Naive thymus-derived CD4-positive, alpha-beta T cell (primary cell): ENCODE measurements at regions not wholly inside any gene's neighbourhood (a gene's known extent, or its start where the extent isn't known, plus 50 kb on each side); places are given as distances from the start of the nearest gene placed in this dataset.

ENCODE experiments used
- ATAC-seq: fragments of 150-1000 bp; cut with Tn5 transposase; 2 replicates; pipeline ENCODE4 v1.10.0; 2021; ENCODE audit warnings: mild to moderate bottlenecking, moderate library complexity
- CTCF ChIA-PET: fragments of 350-600 bp; sonication (Branson Sonifier 250); formaldehyde crosslinking; loops from one replicate; lab custom pipeline; 2021; ENCODE audit warnings: antibody characterized with exemption; lab: Charles Lee
- POLR2A ChIA-PET: fragments of 350-600 bp; sonication (Branson Sonifier 250); formaldehyde crosslinking; loops from one replicate; lab custom pipeline; 2021; ENCODE audit warnings: antibody characterized with exemption, inconsistent platforms; lab: Charles Lee
- DNase-seq, 9 donors: peaks; one replicate each; pipeline versions ENCODE4 v3.0.0 to v3.0.0-alpha.2; 2020 to 2022; ENCODE audit warnings: mixed read lengths in 1 of 9
- H3K27ac ChIP-seq: one replicate; pipeline ENCODE4 v1.7.0; 2013; ENCODE audit warnings: mild to moderate bottlenecking, low read depth, low read length, moderate library complexity
- H3K27me3 ChIP-seq, 2 donors: one replicate each; pipeline ENCODE4 v1.7.0; 2013; ENCODE audit warnings: low read length in 2 of 2, mild to moderate bottlenecking in 2 of 2, moderate library complexity in 2 of 2; ENCODE audit not compliant: control insufficient read depth in 2 of 2, insufficient read depth in 2 of 2
- H3K36me3 ChIP-seq, 3 experiments: 1 replicate in 2 of 3; 2 replicates in 1 of 3; pipeline ENCODE4 v1.7.0; 2013; ENCODE audit warnings: low read length in 3 of 3, mild to moderate bottlenecking in 3 of 3, moderate library complexity in 1 of 3; ENCODE audit not compliant: insufficient read depth in 3 of 3, control insufficient read depth in 2 of 3
- H3K4me1 ChIP-seq, 2 donors: one replicate each; pipeline ENCODE4 v1.7.0; 2013; ENCODE audit warnings: low read length in 2 of 2, mild to moderate bottlenecking in 2 of 2, moderate library complexity in 1 of 2; ENCODE audit not compliant: control insufficient read depth in 2 of 2, insufficient read depth in 2 of 2
- H3K4me3 ChIP-seq: 2 replicates; pipeline ENCODE4 v1.7.0; 2013; ENCODE audit warnings: mild to moderate bottlenecking, low read length
- H3K9me3 ChIP-seq, 3 experiments: 1 replicate in 2 of 3; 2 replicates in 1 of 3; pipeline ENCODE4 v1.7.0; 2013; ENCODE audit warnings: low read length in 3 of 3; ENCODE audit not compliant: control insufficient read depth in 2 of 3
- H3K27ac Mint-ChIP-seq, 9 donors: one replicate each; pipeline ENCODE4 v1.8.0; 2020 to 2022; ENCODE audit warnings: mixed read lengths in 9 of 9, mild to moderate bottlenecking in 8 of 9, moderate library complexity in 5 of 9, inconsistent platforms in 2 of 9
- H3K27me3 Mint-ChIP-seq, 5 donors: one replicate each; pipeline ENCODE4 v1.8.0; 2021 to 2022; ENCODE audit warnings: mixed read lengths in 5 of 5, mild to moderate bottlenecking in 1 of 5
- H3K36me3 Mint-ChIP-seq, 5 donors: one replicate each; pipeline ENCODE4 v1.8.0; 2020 to 2022; ENCODE audit warnings: mixed read lengths in 5 of 5, mild to moderate bottlenecking in 3 of 5, inconsistent platforms in 1 of 5
- H3K4me1 Mint-ChIP-seq, 7 donors: one replicate each; pipeline ENCODE4 v1.8.0; 2020 to 2022; ENCODE audit warnings: mixed read lengths in 7 of 7, mild to moderate bottlenecking in 3 of 7, inconsistent platforms in 1 of 7
- H3K4me3 Mint-ChIP-seq, 10 donors: one replicate each; pipeline ENCODE4 v1.8.0; 2020 to 2022; ENCODE audit warnings: mild to moderate bottlenecking in 10 of 10, mixed read lengths in 10 of 10, moderate library complexity in 6 of 10, inconsistent platforms in 2 of 10
- H3K9me3 Mint-ChIP-seq, 11 donors: one replicate each; pipeline ENCODE4 v1.8.0; 2020 to 2022; ENCODE audit warnings: mixed read lengths in 11 of 11, mild to moderate bottlenecking in 4 of 11, inconsistent platforms in 1 of 11, moderate library complexity in 1 of 11
- intact Hi-C, 2 donors: fragments of 100-400 bp; cut with micrococcal nuclease; formaldehyde crosslinking; loops; one replicate each; pipeline ENCODE4 v1.15.1; 2023

DNA sequence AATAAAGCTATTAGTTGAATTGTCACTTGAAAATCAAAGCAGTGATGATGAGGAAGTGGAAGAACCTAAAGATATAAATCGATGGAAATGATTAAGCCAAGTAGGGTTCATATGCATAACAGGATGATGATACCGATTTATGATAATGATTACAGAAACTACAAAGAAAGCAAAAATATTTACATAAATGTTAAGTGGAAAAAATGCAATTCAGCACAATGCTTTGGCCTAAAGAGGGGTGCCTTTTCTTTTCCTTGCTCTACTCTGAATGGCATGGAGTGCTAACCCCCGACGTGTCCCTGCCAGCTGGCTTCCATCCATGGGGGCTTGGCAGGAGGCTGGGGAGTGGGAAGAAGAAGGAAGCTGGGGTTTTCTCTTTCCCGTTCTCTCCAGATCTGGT lies 240.3 kb downstream of the GATA3 start:
- Histone ChIP-seq H3K9me3 (no peaks in the 10 kb centered on the region), H3K4me1 (no peaks in the 10 kb centered on the region), H3K27ac (no peak overlapping the region), H3K27me3 (no peaks in the 10 kb centered on the region), H3K4me3 (no peak overlapping the region), H3K36me3 (no peaks in the 10 kb centered on the region)
- ChIA-PET POLR2A (no interaction called here), CTCF (no interaction called here)
- intact Hi-C loops, result no loop called here
- no peak for ATAC-seq
- no peak for DNase-seq
- H3K36me3 Mint-ChIP-seq, result peaks cover 0 to 2% (median 0%) of the 10 kb centered on the region in 5 donors
- no peaks in the 10 kb centered on the region for H3K9me3 Mint-ChIP-seq
- H3K4me1 Mint-ChIP-seq, result peaks cover 0 to 10% (median 0%) of the 10 kb centered on the region in 7 donors
- no peak overlapping the region for H3K4me3 Mint-ChIP-seq
- H3K27me3 Mint-ChIP-seq, result peaks cover 0 to 35% (median 4%) of the 10 kb centered on the region in 5 donors
- no peak overlapping the region for H3K27ac Mint-ChIP-seq

GRCh38 chr10:8295311-8295710 lies 240.8 kb downstream of the GATA3 start:
- no peaks in the 10 kb centered on the region for H3K9me3 ChIP-seq
- Mint-ChIP-seq H3K27me3 (peaks cover 0 to 33% (median 4%) of the 10 kb centered on the region in 5 donors), H3K27ac (no peak overlapping the region), H3K4me3 (no peak overlapping the region), H3K4me1 (peaks cover 0 to 10% (median 0%) of the 10 kb centered on the region in 7 donors), H3K36me3 (peaks cover 0 to 2% (median 0%) of the 10 kb centered on the region in 5 donors), H3K9me3 (no peaks in the 10 kb centered on the region)
- ATAC-seq (no peak), DNase-seq (no peak)
- no peak overlapping the region for H3K27ac ChIP-seq
- CTCF ChIA-PET, result no interaction called here
- no peak overlapping the region for H3K4me3 ChIP-seq
- H3K27me3 ChIP-seq, result no peaks in the 10 kb centered on the region
- POLR2A ChIA-PET, result no interaction called here
- no peaks in the 10 kb centered on the region for H3K4me1 ChIP-seq
- no peaks in the 10 kb centered on the region for H3K36me3 ChIP-seq
- intact Hi-C loops, result no loop called here

- H3K4me1 Mint-ChIP-seq, result peaks cover 0 to 10% (median 0%) of the 10 kb centered on the region in 7 donors
- H3K27me3 Mint-ChIP-seq, result peaks cover 0 to 25% (median 4%) of the 10 kb centered on the region in 5 donors
- Histone ChIP-seq H3K9me3 (no peaks in the 10 kb centered on the region), H3K36me3 (no peaks in the 10 kb centered on the region), H3K4me1 (no peaks in the 10 kb centered on the region), H3K4me3 (no peak overlapping the region), H3K27me3 (no peaks in the 10 kb centered on the region), H3K27ac (no peak overlapping the region)
- ChIA-PET CTCF (no interaction called here), POLR2A (no interaction called here)
- H3K36me3 Mint-ChIP-seq, result peaks cover 0 to 2% (median 0%) of the 10 kb centered on the region in 5 donors
- no peak for ATAC-seq
- intact Hi-C loops, result no loop called here
- no peak overlapping the region for H3K4me3 Mint-ChIP-seq
- DNase-seq, result no peak
- no peak overlapping the region for H3K27ac Mint-ChIP-seq
- H3K9me3 Mint-ChIP-seq, result no peaks in the 10 kb centered on the region
These were observed 241.7 kb downstream of the GATA3 start for GRCh38 chr10:8296090-8296733.

DNA sequence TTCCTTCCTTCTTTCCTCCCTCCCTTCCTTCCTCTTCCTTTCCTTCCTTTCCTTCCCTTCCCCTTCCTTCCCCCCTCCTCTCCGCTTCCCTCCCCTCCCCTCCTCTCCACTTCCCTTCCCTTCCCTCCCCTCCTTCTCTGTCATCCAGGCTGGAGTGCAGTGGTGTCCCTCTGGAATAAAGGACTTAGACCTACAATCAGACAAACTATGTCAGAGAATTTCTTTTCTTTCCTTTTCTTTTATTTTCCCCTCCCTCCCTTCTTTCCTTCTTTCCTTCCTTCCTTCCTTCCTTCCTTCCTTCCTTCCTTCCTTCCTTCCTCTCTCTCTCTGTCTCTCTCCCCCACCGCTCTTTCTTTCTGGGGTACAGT lies 242.2 kb downstream of the GATA3 start:
- H3K9me3 Mint-ChIP-seq, result no peaks in the 10 kb centered on the region
- no peak overlapping the region for H3K4me3 ChIP-seq
- H3K4me3 Mint-ChIP-seq, result no peak overlapping the region
- ATAC-seq (no peak), DNase-seq (no peak)
- H3K27ac Mint-ChIP-seq, result no peak overlapping the region
- H3K27me3 Mint-ChIP-seq, result peaks cover 0 to 25% (median 4%) of the 10 kb centered on the region in 5 donors
- peaks cover 0 to 10% (median 0%) of the 10 kb centered on the region in 7 donors for H3K4me1 Mint-ChIP-seq
- no peak overlapping the region for H3K27ac ChIP-seq
- no peaks in the 10 kb centered on the region for H3K9me3 ChIP-seq
- H3K4me1 ChIP-seq, result no peaks in the 10 kb centered on the region
- H3K36me3 Mint-ChIP-seq, result peaks cover 0 to 2% (median 0%) of the 10 kb centered on the region in 5 donors
- intact Hi-C loops, result no loop called here
- H3K27me3 ChIP-seq, result no peaks in the 10 kb centered on the region
- no peaks in the 10 kb centered on the region for H3K36me3 ChIP-seq
- POLR2A ChIA-PET, result no interaction called here
- CTCF ChIA-PET, result no interaction called here

DNA sequence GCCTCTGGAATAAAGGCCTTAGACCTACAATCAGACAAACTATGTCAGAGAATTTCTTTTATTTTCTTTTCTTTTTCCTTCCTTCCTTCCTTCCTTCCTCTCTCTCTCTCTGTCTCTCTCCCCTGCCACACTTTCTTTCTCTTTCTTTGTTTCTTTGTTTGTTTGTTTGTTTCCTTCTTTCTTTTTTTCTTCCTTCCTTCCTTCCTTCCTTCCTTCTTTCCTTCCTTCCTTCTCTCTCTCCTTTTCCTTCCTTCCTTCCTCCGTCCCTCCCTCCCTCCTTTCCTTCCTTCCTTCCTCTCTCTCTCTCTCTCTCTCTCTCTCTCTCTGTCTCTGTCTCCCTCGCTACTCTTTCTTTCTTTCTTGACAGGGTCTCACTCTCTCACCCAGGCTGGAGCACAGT lies 242.6 kb downstream of the GATA3 start:
- intact Hi-C loops, result no loop called here
- no peak overlapping the region for H3K4me3 Mint-ChIP-seq
- POLR2A ChIA-PET, result no interaction called here
- H3K27ac Mint-ChIP-seq, result no peak overlapping the region
- Histone ChIP-seq H3K4me3 (no peak overlapping the region), H3K27me3 (no peaks in the 10 kb centered on the region), H3K4me1 (no peaks in the 10 kb centered on the region), H3K27ac (no peak overlapping the region), H3K36me3 (no peaks in the 10 kb centered on the region), H3K9me3 (no peaks in the 10 kb centered on the region)
- CTCF ChIA-PET, result no interaction called here
- H3K4me1 Mint-ChIP-seq, result peaks cover 0 to 10% (median 0%) of the 10 kb centered on the region in 7 donors
- H3K36me3 Mint-ChIP-seq, result peaks cover 0 to 2% (median 0%) of the 10 kb centered on the region in 5 donors
- peaks cover 0 to 25% (median 4%) of the 10 kb centered on the region in 5 donors for H3K27me3 Mint-ChIP-seq
- H3K9me3 Mint-ChIP-seq, result no peaks in the 10 kb centered on the region
- ATAC-seq (no peak), DNase-seq (no peak)

GRCh38 chr10:8297959-8298358 lies 243.5 kb downstream of the GATA3 start:
- CTCF ChIA-PET, result interaction anchor here (0.6 kb wide), 1 partner anchor 102 kb away, joined by 5 read pairs; no protein-coding TSS in a partner anchor
- POLR2A ChIA-PET, result interaction anchor here (1.2 kb wide), 1 partner anchor 21 kb away, joined by 5 read pairs; no protein-coding TSS in a partner anchor

More at GRCh38 chr10:8297959-8298358, 243.5 kb downstream of the GATA3 start:
- no peak overlapping the region for H3K4me3 Mint-ChIP-seq
- no peak overlapping the region for H3K27ac Mint-ChIP-seq
- H3K27me3 Mint-ChIP-seq, result peaks cover 0 to 25% (median 5%) of the 10 kb centered on the region in 5 donors
- H3K36me3 Mint-ChIP-seq, result peaks cover 0 to 2% (median 0%) of the 10 kb centered on the region in 5 donors
- H3K9me3 Mint-ChIP-seq, result no peaks in the 10 kb centered on the region
- Histone ChIP-seq H3K27ac (no peak overlapping the region), H3K9me3 (no peaks in the 10 kb centered on the region), H3K27me3 (no peaks in the 10 kb centered on the region), H3K4me3 (no peak overlapping the region), H3K4me1 (no peaks in the 10 kb centered on the region), H3K36me3 (no peaks in the 10 kb centered on the region)
- intact Hi-C loops, result no loop called here
- no peak for ATAC-seq
- H3K4me1 Mint-ChIP-seq, result peaks cover 0 to 10% (median 0%) of the 10 kb centered on the region in 7 donors
- no peak for DNase-seq
